DND-41 (cell line): ENCODE measurements at regions not wholly inside any gene's neighbourhood (a gene's known extent, or its start where the extent isn't known, plus 50 kb on each side); places are given as distances from the start of the nearest gene placed in this dataset.

Source experiments
- CTCF ChIP-seq: IDR thresholded peaks from 2 replicates; pipeline ENCODE4 v1.5.1; 2012; ENCODE audit warnings: borderline replicate concordance, low read length, moderate library complexity, mild to moderate bottlenecking; ENCODE audit not compliant: poor library complexity, severe bottlenecking; ENCODE audit errors: extremely low read depth
- EZH2 ChIP-seq: IDR thresholded peaks from 3 replicates; pipeline ENCODE4 v1.6.1; 2012; ENCODE audit warnings: borderline replicate concordance, low read depth, mild to moderate bottlenecking, moderate library complexity, low read length, inconsistent platforms; ENCODE audit not compliant: severe bottlenecking

GRCh38 chr12:105922670-105923102 lies 216.1 kb downstream of the NUAK1 start:
- TF ChIP-seq CTCF (no peak), EZH2 (no peak)
